ENCODE measurements at regions not wholly inside any gene's neighbourhood (a gene's known extent, or its start where the extent isn't known, plus 50 kb on each side); places are given as distances from the start of the nearest gene placed in this dataset.
A peak's percentile ranks its signal among the peaks of the same experiment; 100 is the strongest.

DNA sequence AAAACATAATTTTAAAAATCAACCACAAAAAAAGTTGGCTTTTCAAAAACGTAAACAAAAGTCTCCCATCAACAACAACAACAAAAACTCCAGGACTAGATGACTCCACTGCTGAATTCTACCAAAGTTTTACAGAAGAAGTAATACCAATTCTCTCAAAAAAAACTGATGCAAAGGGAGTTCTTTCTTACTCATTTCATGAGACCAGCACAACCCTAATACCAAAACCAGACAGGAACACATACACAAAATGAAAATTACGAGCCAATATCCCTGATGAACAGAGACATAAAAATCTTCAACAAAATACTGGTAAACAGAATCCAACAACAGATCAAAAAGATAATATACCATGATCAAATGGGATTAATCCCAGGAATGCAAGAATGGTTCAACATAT lies 147.3 kb downstream of the BTG1 start:
- DNase-seq (ENCODE audit: low read depth) = no peak

DNA sequence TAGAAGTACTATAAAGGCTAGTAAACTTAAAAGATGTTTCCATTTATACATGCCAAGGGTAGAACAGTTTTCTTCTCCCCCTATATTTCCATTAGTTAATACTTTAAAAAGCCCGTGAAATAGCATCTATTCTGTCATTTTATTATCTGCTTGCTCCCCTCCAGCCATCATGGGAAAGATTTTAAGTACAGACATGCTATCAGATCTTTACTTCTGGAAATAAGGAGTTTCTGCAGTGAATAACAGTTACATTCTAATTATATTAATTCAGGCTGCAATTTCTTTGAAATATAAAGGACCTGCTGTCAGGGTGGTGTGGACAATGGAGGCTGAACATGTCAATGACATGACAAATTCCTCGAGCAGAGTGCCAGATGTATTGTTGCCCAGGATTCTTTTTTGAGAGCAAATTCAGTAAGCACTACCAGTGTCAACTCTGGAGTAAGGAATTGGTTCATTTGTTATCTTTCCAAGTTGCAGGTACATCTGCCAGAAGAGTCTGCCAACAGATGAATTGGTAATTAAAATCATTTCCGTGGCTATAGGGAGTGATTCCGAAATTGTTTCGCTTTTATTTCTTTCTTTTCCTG lies 151.3 kb downstream of the BTG1 start:
- DNase-seq (ENCODE audit: low read depth) = no peak

DNA sequence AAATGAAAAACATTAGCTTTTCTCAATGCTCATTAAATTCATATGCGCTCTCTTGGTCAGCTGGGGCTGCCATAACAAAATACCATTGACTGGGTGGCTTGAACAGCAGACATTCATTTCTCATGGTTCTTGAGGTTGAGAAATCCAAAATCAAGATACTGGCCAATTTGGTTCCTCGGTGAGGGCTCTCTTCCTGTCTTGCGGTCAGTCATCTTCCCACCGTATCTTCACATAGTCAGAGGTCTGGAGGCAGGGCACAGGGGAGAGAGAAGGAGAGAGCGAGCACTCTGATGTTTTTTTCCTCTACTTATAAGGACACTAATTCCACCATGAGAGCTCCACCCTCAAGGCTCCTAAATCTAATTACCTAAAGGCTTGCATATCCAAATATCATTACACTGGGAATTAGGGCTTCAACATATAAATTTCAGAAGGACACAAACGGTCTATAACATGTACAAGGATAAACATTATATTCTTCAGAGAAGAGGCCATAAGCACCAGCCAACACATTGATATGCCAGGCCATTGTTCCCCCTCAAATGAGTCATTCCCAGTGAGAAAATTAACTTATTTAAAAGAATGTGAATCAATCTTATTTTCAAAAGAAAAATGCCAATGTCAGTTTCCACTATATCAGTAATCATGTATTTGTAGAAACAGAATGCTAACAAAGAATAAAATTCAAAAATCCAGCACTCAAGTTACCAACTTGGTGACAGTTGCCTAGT lies 152.2 kb downstream of the BTG1 start:
- no peak for DNase-seq (ENCODE audit: low read depth)

DNA sequence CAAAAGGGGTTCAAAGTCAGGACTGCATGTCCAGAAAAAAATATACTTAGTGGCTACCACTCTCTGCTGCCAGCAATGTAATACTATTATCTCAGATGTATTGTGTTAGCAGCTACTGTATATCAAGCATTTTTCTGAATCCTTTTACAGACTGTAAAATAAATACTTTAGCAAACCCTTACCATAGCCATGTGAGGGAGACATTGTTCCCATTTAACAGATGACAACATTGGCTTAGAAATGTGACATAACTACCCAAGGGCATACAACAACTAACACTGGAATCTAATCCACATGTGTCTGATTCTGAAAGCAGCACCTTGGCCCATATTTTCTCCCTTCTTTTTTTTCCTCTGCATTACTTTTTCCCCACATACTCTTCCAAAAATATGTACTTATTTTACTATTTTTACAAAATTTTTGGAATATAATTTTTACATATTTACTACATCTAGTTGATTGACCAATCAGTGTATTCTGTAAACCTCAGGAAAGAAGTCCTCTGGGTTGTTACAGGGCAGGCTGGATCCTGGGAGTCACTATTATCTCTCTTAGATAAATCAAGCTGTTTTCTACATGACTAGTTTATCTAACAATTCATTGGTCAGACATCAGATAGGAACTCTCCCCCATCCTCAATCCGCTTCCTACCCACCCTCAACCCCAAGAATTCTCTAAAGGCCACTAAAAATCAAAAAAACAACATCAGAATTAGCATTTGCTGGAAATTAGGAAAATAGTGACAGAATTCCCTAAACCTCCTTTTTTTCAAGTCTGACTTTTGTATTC lies 154.1 kb downstream of the BTG1 start:
- DNase-seq (ENCODE audit: low read depth) = no peak

DNA sequence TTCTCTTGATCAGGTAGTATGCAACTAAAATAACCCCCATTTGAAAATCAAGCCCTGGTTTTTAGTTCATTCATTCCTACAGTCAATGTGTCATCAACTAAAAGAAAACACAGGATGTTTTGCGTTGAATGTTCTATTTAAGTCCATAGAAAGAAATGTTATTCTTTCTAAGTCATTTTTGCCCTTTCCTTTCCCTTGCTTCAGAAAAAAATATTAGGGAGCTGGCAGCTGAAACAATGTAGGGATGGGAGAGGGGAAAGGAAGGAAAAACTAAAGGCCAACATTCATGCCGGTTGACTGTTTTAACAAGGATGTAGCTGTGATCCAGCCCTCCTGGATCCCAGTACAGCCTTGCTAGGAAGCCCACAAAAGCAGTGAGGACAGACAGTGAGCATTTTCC lies 155.1 kb downstream of the BTG1 start:
- DNase-seq (ENCODE audit: low read depth) = no peak

DNA sequence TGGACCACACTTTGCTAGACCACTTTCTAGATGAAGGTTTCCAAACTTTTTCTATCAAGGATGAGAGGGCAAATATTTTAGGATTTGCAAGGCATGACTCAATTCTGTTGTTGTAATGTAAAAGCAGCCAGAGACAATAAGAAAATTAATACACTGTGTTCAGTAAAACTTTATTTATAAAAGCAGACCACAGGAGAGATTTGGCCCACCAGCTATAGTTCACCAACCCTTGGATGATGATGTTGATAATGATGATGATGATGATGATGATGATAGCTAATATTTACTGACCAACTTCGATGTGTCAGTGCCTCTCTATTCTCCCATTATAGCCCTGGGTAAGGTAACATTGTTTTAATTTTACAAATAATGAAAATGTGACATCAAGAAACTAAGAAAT lies 156.5 kb downstream of the BTG1 start:
- no peak for DNase-seq (ENCODE audit: low read depth)

DNA sequence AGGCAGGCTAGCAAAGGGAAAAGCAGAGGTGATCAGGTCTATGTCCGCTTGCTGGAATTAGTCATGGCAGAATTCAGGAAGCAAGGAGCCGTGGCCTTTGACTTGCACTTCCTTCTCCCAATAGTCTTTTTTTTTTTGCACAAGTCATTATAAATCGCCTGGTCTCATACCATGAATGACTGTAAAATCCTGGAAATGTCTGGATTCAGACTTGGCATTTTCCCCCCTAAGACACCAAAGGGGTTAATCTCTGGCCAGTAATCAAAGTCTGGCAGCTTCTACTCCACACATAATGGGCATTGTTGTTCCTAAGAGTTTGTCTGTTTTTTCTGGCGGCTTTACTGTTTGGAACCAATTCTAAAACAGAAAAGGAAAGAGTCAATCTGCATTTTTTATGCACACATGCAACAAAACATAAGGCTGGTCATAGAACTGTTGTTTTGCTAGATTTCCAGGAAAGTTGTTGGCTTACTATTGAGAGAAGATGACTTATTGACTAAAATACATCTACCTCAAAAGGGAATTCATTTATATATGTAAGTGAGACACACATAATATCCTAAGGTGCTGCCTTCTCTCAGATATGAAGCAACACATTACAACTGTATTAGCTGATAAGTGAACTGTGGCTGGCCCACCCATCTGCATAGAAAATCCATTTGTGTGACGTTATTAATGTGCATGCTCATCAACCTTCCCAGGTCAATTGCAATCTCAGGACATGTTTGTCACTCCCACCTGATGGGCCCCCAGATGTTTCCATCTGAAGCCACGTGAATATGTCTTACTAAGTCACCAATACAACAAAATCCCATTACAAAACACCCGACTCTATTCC lies 157.3 kb downstream of the BTG1 start:
- DNase-seq (ENCODE audit: low read depth) = no peak

DNA sequence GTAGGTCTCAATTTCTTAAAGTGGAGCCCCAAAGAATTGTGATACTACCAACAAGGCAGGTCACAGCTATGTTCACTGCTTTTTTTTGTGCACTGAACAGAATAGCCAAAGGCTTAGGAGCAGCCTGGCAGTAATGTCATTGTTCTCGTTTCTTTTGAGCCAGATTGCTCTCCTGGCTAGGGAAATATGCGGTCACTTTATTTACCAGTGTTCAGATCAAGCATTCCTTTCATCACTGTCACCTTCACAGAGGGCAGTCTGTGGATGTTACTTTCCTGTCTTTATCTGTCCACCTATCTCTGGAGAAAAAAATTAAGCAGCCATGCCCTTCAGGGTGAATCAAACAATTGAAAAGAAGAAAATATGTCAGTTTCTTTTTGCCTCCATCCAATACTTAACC lies 159.6 kb downstream of the BTG1 start:
- no peak for DNase-seq (ENCODE audit: low read depth)

DNA sequence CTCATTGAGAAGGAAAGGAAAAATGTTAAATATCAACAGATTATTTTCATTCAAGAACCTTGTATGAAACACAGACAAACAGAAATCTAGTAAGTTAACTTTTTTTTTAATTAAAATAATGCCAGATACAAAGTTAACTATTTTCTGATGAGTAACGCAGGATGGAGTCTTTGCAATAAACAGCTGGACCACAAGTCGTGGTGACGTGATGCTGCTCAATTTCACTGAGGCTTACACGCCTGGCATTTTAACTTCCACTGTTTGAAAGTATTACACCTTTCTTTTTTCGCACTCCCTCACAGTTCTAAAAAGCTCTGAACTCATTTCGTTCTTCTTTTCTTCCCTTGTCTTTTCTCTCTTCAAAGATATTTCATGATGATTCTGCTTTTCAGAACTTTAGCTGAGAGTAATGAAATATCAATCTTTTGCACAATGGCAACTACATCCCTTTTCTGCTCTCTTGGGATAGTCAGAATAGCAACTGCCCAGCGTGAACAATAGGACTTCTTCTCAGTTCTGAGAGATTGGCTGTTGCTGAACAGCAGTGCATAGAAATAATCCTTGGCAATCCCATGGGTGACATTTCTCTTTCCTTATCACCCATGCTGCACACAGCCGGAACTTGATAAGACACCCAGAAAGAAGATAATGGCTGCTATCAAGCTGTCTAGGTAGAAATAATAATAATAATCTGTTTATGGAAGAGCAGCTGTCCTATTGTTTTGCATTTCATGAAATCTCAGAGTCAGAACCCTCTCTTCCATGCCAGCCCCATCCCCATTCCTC lies 160.5 kb downstream of the BTG1 start:
- DNase-seq (ENCODE audit: low read depth) = no peak

DNA sequence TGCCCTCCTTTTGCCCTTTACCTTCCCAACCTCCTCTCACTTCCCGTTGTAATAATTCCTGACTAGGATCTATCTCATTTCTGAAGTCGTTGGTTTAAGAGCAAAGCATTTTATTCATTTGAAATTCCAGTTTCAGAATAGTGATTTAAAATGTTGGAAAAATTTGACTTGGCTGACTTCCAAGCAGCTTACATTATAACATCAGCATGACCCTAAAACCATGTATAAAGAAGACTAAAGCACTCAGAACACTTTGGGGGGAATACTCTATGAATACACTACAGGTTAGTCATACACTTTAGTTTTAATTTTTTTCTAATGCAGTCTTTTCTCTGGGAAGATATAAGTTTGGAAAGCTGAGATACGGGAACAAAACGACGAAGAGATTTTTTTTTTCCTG lies 161.1 kb downstream of the BTG1 start:
- DNase-seq (ENCODE audit: low read depth) = peak; percentile 27

DNA sequence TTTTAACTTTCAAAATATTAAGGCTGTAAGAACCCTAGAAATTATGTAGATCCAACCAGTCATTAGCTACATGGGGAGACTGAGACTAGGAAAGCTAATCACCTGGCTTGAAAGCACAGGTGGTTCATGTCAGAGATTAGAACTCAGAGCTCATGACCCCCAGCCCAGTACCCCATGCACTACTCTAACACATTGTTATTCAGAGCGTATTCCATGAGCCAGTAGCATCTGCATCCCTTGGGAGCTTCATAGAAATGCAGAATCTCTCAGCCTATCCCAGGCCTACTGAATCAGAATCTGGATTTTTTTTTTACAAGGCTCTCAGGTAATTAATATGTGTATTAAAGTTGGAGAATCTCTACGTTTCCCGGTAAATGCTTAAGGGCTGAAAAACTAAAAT lies 161.7 kb downstream of the BTG1 start:
- no peak for DNase-seq (ENCODE audit: low read depth)

DNA sequence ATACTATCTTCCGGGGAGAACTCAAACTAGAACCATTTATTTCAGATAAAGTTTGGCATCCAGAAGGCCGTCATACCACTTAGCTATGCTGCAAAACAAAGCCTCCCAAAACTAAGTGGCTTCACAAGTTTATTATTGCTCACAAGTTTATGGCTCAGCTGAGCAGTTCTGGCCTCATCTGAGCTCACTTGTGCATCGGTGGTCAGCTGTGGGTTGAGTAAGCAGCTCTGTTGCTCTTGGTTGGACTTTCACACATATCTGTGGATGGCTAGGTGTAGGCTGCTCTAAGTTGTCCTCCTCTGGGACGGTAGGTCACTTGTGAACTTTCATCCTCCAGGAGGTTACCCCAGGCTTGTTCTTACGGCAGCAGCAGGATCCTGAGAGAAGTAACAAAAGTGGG lies 162.7 kb downstream of the BTG1 start:
- DNase-seq (ENCODE audit: low read depth) = no peak

DNA sequence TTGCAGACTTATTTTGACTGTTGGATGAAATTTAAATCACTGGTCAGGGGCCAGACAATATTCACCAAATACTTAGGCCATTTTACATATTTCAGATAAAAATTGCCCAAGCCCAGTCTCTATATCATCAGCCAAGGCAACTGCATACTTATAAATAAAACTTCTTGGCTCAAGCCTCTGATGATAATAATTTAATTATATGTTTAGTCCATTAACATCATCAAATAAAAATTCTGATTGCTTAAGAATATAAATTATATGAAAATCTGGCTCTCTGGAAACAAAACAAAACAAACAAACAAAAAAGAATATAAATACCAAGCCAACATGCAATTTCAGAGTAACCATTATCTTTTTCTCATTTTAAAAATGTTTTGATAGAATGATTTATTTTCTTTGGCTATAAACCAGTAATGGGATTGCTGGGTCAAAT lies 165.2 kb downstream of the BTG1 start:
- no peak for DNase-seq (ENCODE audit: low read depth)

DNA sequence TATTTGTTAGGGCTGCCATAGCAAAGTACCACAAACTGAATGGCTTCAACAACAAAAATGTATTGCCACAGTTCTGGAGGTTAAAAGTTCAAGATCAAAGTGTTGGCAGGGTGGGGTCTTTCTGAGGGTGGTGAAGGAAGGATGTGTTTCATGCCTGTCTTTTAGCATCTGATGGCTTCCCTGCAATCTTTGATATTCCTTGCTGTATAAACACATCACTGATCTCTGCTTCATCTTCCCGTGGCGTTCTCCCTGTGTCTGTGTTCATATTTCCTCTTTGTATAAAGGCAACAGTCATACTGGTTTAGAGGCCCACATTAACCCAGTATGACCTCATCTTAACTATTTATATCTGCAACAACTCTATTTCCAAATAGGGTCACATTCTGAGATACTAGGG lies 167.5 kb downstream of the BTG1 start:
- DNase-seq (ENCODE audit: low read depth) = no peak

DNA sequence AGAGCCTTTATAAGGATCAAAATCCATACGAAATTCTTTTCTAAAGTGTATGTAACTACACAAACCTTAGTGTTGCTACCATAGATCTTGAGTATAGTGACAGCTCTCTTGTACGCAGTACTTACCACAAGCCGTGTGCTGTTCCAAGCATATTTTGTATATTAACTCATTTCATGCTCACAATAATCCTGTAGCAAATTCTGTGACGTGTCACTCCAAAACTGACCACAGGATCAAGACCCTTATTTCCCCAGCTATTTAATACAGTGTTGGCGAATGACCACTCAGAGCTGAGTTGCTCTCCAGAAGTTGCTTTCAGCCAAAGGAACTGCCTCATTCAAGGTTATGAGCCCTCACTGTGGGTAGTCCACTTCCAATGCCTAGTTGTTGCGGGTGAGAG lies 169.8 kb downstream of the BTG1 start:
- DNase-seq (ENCODE audit: low read depth) = no peak

DNA sequence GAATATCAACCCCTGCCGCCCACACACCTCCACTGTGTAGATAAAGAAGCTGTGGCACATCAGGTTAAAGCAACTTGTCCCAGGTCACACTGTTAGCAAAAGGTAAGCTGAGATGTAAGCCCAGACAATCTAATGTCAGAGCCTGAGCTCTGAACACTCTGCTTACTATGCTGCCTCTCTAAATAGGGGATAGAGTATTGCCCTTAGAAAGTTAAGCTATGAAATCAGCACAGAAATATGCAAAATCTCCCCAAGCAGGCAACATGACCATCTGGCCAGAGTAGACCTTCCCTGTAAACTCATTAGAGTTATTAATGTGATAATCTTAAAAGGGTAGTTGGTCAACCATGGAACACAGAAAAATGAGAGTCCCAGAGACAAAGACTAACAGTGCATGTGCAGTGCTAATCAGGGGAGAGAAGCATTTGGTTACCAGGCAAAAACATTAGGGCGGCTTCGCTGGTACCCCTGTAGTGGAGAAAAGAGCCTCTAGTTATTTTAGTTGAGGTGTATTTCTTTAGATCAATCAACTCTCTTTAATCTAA lies 171.0 kb downstream of the BTG1 start:
- DNase-seq (ENCODE audit: low read depth) = no peak

DNA sequence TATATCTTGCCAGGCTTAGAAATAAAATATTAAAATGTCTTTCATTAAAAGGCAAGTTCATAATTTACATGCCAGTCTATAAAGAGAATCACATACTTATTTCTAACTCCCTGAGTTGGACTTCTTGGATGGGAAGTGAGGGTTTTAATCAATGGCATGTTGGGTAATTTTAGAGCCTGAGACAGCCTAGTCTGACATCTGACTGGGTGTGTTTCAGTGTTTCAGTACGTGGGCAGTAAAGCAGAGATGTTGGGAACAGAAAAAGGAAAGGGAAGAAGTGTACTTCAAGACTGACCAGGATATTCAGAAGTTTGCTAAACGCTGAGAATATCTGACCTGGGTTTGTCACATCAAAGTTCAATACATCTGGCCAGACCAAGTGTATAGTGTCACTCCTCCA lies 171.8 kb downstream of the BTG1 start:
- DNase-seq (ENCODE audit: low read depth) = no peak

DNA sequence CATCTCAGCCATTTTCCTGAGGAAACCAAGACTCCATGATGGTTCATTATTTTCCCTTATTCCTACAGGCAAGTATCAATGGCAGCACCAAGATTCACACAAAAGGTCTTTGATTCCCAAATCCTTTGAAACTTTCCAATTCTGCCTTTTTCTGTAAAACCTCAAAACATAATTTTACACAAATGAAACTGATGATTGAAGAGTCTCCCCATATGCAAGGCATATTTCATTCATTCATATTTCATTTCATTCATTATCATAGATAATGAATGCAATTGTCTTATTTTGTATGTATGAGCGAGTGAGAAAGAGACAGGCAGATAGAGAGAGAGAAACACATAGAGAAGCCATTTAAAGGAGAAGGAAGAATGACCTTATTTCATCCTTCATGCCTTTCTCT lies 172.8 kb downstream of the BTG1 start:
- no peak for DNase-seq (ENCODE audit: low read depth)

DNA sequence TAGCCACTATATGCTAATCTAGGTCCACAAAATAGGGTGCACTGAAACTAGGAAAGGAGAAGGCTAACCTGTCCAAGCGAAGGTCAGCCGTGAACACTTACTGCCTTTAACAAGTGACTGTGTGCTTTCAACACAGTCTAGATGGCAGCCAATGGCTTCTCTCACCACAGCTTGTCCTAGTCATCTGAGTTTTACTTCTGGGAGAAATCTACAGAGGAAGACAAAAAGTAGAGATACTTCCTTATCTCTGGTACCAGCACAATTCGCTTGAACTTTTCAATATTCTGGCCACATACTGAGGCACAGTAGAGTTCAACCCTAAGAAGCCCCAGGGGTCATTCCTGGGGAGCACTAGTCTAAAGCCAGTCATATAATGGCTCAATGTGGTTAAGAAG lies 176.9 kb downstream of the BTG1 start:
- no peak for DNase-seq (ENCODE audit: low read depth)

DNA sequence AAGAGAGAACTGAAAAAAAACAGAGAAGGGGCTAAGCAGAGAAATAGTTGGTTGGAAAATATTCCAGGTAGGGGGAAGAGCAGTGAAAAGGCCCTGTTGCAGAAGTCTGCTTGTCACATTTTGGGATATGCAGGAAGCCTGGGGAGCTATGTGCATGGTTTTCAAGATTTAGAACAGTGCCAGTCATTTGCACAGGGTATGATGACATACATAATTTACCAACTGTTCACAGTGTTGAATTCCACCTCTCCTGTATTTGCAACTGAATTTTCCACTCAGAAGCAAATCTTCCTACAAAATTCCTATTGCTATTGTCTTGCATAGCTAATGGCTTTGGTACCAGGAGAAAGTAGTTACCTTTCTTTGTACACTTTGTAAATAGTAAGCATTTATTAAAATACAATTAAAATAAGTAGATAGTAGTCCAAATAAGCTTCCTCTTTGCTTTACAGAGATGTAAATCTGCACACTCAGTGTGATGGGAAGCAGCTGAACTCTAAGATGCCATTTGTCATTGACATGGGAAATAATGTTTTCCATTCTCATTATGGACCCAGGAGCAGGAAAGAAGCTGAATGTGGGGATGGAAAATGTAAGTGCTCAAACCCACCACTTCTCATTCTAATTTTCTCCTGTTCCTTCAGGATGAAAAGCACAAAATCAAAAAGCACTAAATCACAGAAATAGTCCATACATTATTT lies 177.4 kb downstream of the BTG1 start:
- DNase-seq (ENCODE audit: low read depth) = no peak

DNA sequence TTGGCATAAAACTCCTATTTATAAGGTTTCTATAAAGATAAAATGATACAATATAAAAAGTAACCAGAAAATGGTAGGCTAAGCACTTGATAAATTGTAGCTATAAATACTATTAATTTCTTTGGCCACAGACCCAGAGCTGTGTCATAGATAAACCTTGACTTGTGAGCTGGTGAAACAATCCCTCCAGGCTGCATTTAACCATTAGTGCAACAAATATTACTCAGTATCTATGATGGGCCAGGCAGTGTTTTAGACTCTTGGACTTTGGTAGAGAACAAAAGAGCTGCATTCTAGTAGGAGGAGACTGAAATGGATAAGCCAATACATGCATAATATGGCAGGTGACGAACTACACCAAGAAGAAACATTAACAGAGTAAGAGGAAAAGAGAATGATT lies 178.1 kb downstream of the BTG1 start:
- no peak for DNase-seq (ENCODE audit: low read depth)
